Breast epithelium (tissue), 4 donors: ENCODE measurements at regions not wholly inside any gene's neighbourhood (a gene's known extent, or its start where the extent isn't known, plus 50 kb on each side); places are given as distances from the start of the nearest gene placed in this dataset.

Experiments used
- DNase-seq, 2 donors: peaks; one replicate each; pipeline ENCODE4 v3.0.0-alpha.2; 2019; ENCODE audit warnings: low spot score in 2 of 2
- H3K27ac ChIP-seq, 2 donors: fragments of 200-600 bp; sonication (generic) in 1 of 2; one replicate each; pipeline ENCODE4 v1.5.1; 2016 to 2019; ENCODE audit warnings: mild to moderate bottlenecking in 1 of 2
- H3K27me3 ChIP-seq, 2 donors: fragments of 200-600 bp; sonication (generic) in 1 of 2; one replicate each; pipeline versions ENCODE4 v1.5.1 to v1.6.0; 2017 to 2019; ENCODE audit warnings: control low read depth in 1 of 2, mild to moderate bottlenecking in 1 of 2
- H3K36me3 ChIP-seq: fragments of 200-600 bp; one replicate; pipeline ENCODE4 v1.5.1; 2019
- H3K4me1 ChIP-seq, 2 donors: fragments of 200-600 bp; sonication (generic); one replicate each; pipeline ENCODE4 v1.5.1; 2016 to 2019; ENCODE audit warnings: control low read depth in 1 of 2
- H3K4me3 ChIP-seq, 3 donors: fragments of 200-600 bp; sonication (generic); 1 replicate in 2 of 3; 2 replicates in 1 of 3; pipeline ENCODE4 v1.5.1; 2016 to 2019; ENCODE audit warnings: mild to moderate bottlenecking in 3 of 3, moderate library complexity in 2 of 3
- H3K9me3 ChIP-seq, 2 donors: fragments of 200-600 bp; sonication (generic) in 1 of 2; one replicate each; pipeline ENCODE4 v1.5.1; 2016 to 2019; ENCODE audit warnings: control low read depth in 1 of 2
- CTCF ChIP-seq, 3 donors: fragments of 450-650 bp; IDR thresholded peaks; one replicate each; pipeline ENCODE4 v1.5.1; 2016 to 2017; ENCODE audit warnings: antibody characterized with exemption in 3 of 3, mild to moderate bottlenecking in 3 of 3, moderate library complexity in 3 of 3
- POLR2A ChIP-seq: fragments of 450-650 bp; IDR thresholded peaks from one replicate; pipeline ENCODE4 v1.6.1; 2016; ENCODE audit warnings: antibody characterized with exemption, mild to moderate bottlenecking, moderate library complexity
- POLR2AphosphoS5 ChIP-seq, 3 donors: sonication (generic); formaldehyde crosslinking; IDR thresholded peaks; one replicate each; pipeline ENCODE4 v1.6.1; 2017; ENCODE audit warnings: antibody characterized with exemption in 3 of 3
- intact Hi-C: fragments of 100-400 bp; cut with DNase I; formaldehyde crosslinking; loops from one replicate; pipeline ENCODE4 v1.15.1; 2023; ENCODE audit warnings: low total_unique reads

- no peaks in the 10 kb centered on the region for H3K27me3 ChIP-seq
- no peak for DNase-seq
- intact Hi-C loops: no loop called here
- H3K36me3 ChIP-seq: no peaks in the 10 kb centered on the region
- no peak overlapping the region for H3K27ac ChIP-seq
- H3K9me3 ChIP-seq: peaks cover 0 to 12% of the 10 kb centered on the region in 2 donors
- TF ChIP-seq CTCF (IDR thresholded peaks at IDR 0.05): no peak
- no peak for TF ChIP-seq POLR2A
- no peak for TF ChIP-seq POLR2AphosphoS5 (IDR thresholded peaks at IDR 0.05)
- H3K4me3 ChIP-seq: no peak overlapping the region
- H3K4me1 ChIP-seq: no peaks in the 10 kb centered on the region
These were observed 716.9 kb downstream of the TYW1 start for GRCh38 chr7:67713451-67714056.

GRCh38 chr7:67716729-67717128 is 720.1 kb downstream of the TYW1 start:
- Histone ChIP-seq H3K4me1 (no peaks in the 10 kb centered on the region), H3K27me3 (no peaks in the 10 kb centered on the region), H3K4me3 (no peak overlapping the region), H3K27ac (no peak overlapping the region), H3K9me3 (no peaks in the 10 kb centered on the region), H3K36me3 (no peaks in the 10 kb centered on the region)
- DNase-seq: no peak
- TF ChIP-seq POLR2AphosphoS5 (IDR thresholded peaks at IDR 0.05) (no peak), POLR2A (no peak)
- intact Hi-C loops: no loop called here

GRCh38 chr7:67723591-67723990 is 727.0 kb downstream of the TYW1 start:
- H3K4me3 ChIP-seq: no peak overlapping the region
- H3K4me1 ChIP-seq: no peaks in the 10 kb centered on the region
- DNase-seq: no peak
- no peaks in the 10 kb centered on the region for H3K27me3 ChIP-seq
- no peaks in the 10 kb centered on the region for H3K36me3 ChIP-seq
- H3K9me3 ChIP-seq: no peaks in the 10 kb centered on the region
- TF ChIP-seq POLR2A (no peak), POLR2AphosphoS5 (IDR thresholded peaks at IDR 0.05) (no peak), CTCF (IDR thresholded peaks at IDR 0.05) (no peak)
- H3K27ac ChIP-seq: no peak overlapping the region
- intact Hi-C loops: no loop called here

- Histone ChIP-seq H3K27ac (peak overlapping the region in 1 of 2 donors; percentile 58), H3K36me3 (no peaks in the 10 kb centered on the region), H3K27me3 (no peaks in the 10 kb centered on the region), H3K4me3 (no peak overlapping the region), H3K4me1 (no peaks in the 10 kb centered on the region), H3K9me3 (no peaks in the 10 kb centered on the region)
- DNase-seq: no peak
- intact Hi-C loops: no loop called here
- no peak for TF ChIP-seq POLR2A
These were observed 727.8 kb downstream of the TYW1 start for GRCh38 chr7:67724435-67724834.

GRCh38 chr7:67724955-67725354 is 728.3 kb downstream of the TYW1 start:
- no peak overlapping the region for H3K4me3 ChIP-seq
- peak overlapping the region in 1 of 2 donors; percentile 58 for H3K27ac ChIP-seq
- TF ChIP-seq POLR2A (no peak), POLR2AphosphoS5 (IDR thresholded peaks at IDR 0.05) (no peak), CTCF (IDR thresholded peaks at IDR 0.05) (no peak)
- H3K4me1 ChIP-seq: no peaks in the 10 kb centered on the region
- no peaks in the 10 kb centered on the region for H3K9me3 ChIP-seq
- no peaks in the 10 kb centered on the region for H3K36me3 ChIP-seq
- intact Hi-C loops: no loop called here
- DNase-seq: no peak
- no peaks in the 10 kb centered on the region for H3K27me3 ChIP-seq

- H3K36me3 ChIP-seq: no peaks in the 10 kb centered on the region
- no peak overlapping the region for H3K4me3 ChIP-seq
- H3K27me3 ChIP-seq: no peaks in the 10 kb centered on the region
- no peaks in the 10 kb centered on the region for H3K4me1 ChIP-seq
- no peak overlapping the region for H3K27ac ChIP-seq
- no peak for DNase-seq
- intact Hi-C loops: no loop called here
- H3K9me3 ChIP-seq: no peaks in the 10 kb centered on the region
- no peak for TF ChIP-seq POLR2AphosphoS5 (IDR thresholded peaks at IDR 0.05)
- TF ChIP-seq CTCF (IDR thresholded peaks at IDR 0.05): no peak
- no peak for TF ChIP-seq POLR2A
These were observed 728.8 kb downstream of the TYW1 start for GRCh38 chr7:67725423-67725822.
